HG02981 (cell line): ENCODE measurements at regions not wholly inside any gene's neighbourhood (a gene's known extent, or its start where the extent isn't known, plus 50 kb on each side); places are given as distances from the start of the nearest gene placed in this dataset.
"Not testable (repeated sequence)": the region's sequence is repeated elsewhere in the genome, so short reads cannot be mapped to it uniquely, and the experiment has no call there.

Experiments
- ATAC-seq: cut with Tn5 transposase; IDR thresholded peaks from one replicate; pipeline ENCODE4 v1.9.1; 2021; ENCODE audit warnings: mild to moderate bottlenecking, moderate library complexity; ENCODE audit not compliant: unreplicated experiment

DNA sequence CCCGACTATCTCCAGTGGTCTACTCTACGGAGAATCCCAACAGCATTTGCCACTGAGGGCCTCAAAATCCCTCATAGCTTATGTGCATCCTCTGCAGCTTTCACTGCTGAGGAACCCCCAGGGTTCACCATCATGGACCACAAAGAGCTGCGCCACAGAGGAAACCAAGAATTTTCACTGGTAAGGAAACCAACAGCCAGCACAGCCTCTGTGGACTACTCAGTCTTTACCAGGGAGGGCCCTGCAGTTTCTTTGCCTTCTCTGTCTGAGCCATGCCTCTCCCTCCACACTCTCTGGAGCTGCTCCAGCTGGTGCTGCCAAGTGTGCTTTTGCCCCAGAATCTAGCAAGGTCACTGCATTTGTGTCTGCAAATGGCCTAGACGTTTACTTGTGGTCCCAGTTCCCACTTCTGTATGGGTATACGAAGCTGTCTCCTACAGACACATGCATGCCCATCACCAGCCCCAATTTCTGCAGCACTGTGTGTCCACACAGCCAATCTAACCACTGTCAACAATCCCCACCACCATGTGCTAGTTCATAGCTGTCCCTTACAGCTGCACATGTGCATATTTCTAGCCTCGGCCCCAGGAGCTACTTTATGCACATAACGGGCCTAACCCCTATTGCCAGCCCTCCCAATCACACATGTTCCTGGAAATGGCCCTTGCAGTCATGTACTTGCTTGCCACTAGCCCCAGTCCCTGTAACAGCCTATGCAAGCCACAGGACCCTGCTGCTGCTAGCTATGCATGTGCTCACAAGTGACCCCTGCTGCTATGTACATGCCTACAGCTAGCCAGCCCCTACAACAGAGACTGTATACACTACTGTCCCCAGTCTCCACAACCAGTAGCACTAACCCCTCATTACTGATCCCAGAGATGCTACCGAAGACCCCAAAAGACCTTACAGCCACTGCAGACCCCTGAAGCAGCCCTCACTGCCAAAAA lies 1437.4 kb downstream of the CDH11 start:
- ATAC-seq, result no peak

DNA sequence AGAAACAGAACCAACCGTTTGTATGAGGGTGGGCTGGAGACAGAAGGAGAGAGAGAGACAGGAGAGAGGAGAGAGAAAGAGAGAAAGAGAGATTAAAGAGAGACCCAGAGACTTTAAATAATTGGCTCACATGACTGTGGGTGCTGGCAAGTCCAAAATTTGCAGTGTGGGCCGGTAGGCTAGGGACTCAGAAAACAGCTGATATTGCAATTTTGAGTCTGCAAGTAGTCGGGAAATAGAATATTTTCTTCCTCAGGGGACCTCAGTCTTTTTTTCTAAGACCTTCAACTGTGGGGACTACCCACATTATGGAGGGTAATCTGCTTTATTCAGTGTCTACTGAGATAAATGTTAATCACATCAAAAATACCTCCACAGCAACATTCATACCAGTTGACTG lies 1439.0 kb downstream of the CDH11 start:
- ATAC-seq, result no peak

DNA sequence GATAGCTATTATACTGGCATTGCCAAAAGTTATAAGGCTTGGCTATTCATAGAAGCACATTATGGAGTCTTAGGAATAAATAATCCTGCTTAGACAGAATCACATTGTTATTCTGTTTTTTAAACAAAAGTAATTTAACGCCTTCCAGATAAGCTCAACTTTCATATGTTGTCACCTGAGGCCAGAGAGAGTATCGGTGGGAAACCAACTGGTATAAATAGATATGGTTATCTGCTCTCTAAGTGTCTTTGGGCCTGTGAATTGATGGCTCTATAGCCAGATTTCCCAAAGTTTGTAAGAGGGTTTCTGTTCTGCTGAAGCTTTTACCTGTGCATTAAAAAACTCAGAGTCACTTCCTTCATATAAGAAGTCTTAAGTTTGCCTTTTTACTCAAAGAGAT lies 1449.4 kb downstream of the CDH11 start:
- no peak for ATAC-seq

DNA sequence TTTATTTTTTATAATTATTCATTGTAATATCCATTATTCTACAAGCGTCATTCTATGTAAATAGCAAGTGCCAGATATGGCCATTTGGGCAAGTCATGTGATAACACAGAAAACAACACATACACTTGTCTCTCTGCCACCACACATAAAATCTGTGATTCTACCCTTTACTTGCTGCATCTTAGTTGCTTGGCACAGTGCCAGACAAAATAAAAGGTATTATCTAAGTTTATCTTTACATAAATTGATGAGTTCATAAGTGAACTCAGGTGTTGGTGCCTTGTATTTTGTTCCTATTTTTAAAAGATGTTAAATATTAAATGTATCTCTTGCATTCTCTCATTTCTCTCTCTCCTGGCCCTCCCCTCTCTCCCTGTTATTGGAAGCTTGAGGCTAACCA lies 1458.7 kb downstream of the CDH11 start:
- no peak for ATAC-seq

DNA sequence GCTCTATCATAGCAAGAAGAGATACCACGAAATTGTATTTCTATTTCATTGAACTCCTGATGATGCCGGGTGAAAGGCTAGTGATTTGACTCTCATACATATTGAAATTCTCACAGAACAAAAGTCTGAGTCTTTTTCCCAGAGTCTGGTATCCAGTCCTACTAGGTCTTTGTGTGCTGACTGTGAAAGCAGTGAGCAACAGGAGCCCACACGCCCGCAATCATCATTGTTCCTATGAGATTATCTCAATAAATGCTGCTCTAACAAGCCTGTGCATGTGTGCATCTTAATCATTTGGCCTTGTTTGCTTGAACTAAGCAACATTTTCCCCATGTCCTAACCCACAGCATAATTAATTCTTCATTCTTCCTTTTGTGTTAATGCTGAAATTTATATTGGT lies 1466.0 kb downstream of the CDH11 start:
- no peak for ATAC-seq

DNA sequence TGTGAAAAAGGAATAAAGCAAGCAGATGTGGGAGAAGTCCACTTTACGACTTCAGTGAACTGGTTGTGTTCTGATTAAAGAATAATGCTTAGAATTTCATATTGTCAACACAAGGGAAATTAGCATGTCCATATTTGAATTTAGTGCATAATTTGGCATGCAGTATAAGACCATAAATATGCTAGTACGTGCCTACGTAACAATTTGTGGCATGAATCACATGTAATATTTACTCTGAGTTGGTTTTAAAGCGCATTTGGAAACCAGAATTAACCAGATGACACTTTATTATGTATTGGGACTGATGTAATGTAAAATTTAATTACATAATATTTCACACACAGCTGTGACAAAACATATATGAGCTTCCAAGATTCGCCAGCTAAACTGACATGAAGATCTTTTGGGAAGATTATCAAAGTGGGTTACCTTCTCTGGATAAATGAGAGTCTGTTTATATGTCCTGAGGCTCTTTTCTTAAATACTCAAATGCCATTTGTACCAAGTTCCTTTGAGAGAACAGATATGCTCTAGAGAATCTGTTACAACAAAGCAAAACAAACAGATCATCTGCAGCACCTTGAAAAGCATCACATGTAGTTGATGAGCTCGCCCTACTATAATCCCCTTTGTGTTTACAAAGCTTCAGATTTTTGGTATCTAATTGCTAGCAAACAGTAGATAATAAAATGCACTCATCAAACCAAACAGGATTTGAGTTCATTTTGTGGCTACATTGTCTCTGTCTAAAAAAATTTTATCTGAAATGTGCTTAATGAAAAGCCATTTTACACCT lies 1468.6 kb downstream of the CDH11 start:
- no peak for ATAC-seq

DNA sequence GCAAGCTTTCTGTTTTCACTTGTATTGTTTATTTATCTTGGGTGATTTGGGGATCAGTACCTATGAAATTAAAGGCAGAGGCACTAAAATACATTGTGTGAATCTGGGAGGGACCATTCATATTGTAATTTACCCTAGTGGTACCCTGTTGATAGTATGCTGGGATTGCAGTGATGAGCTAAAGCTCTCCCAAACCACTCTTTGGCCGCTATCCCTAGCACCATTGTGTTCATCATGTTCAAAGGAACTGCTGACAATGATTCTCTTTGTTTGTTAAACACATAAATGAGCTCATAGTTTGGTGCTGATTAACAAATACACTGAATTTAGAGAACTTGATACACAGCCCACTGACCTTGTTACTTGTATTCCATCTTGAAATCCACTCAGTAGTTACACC lies 1469.8 kb downstream of the CDH11 start:
- no peak for ATAC-seq

DNA sequence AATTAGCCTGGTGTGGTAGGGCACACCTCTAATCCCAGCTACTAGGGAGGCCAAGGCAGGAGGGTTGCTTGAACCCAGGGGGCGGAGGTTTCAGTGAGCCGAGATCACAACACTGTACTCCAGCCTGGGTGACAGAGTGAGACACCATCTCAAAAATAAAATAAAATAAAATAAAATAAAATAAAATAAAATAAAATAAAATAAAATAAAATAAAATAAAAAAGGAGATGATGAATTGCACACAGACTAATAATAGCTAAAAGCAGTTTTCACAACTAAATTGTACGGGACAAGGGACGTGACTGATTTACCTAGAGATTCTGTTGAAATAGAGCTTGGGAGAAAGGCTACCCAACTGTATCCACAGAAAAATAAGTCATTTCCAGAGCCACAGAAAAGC lies 1471.3 kb downstream of the CDH11 start:
- no peak for ATAC-seq

DNA sequence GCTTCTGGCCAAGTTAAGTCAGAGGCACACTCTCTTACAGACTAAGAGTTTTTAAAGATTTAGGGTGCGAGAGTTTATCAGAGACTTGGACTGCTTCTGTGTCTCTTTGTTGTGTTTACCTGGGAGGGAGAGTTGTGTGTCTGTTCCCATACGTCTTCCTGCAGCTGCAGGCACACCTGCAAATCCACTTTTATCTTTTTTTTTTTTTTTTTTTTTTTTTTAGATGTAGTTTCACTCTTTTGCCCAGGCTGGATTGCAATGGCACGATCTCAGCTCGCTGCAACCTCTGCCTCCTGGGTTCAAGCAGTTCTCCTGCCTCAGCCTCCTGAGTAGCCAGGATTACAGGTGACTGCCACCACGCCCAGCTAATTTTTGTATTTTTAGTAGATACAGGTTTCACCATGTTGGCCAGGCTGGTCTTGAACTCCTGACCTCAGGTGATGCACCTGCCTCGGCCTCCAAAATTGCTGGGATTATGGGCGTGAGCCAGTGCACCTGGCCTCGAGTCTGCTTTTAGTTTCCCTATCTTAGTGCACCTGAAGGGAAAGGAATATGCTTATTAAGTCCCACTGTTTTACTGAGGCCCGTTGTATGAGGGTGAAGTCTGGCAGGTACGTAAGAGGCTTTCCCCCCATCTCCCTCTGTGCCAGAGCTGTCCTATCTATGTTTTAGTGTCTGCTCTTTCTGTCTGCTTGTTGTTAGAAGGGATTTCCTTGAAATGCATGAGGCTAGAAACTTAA lies 1488.0 kb downstream of the CDH11 start:
- not testable (repeated sequence) for ATAC-seq

DNA sequence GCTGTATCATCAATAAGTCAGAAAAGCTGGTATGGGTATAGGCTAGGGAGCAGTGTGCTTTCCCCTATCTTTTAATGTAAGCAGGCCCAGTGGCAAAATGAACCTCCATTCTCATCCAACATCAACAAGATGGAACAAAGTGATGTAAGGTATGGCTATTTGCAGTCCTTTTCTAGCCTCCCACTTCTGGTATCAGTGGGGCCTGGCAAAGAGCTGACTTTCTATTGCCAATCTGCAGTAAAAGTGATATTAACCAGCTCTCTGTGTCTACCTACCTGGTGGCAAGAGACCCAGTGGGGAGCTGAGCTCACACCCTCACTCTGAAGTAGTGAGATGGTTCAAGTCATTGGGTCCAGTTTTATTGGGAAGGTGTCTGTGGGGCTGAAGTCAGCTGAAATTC lies 1492.6 kb downstream of the CDH11 start:
- ATAC-seq, result no peak

DNA sequence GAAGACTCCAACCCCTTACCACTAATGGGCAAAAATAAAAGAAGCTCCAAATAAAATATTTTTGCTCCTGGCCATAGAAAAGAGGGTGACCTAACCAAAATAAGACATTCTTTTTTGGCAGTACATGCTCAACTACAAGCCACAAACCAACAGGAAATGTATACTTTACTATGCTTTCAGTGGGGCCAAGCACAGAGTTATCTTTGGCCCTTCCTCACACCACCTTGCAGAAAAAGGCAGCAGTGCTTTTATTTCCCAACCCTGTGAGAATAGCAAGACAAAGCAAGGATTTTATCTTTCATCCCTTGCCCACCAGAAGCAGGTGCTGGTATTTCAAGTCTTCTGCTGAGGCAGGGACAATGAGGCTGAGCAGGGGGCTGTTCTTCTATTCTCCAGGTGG lies 1493.1 kb downstream of the CDH11 start:
- ATAC-seq, result no peak

DNA sequence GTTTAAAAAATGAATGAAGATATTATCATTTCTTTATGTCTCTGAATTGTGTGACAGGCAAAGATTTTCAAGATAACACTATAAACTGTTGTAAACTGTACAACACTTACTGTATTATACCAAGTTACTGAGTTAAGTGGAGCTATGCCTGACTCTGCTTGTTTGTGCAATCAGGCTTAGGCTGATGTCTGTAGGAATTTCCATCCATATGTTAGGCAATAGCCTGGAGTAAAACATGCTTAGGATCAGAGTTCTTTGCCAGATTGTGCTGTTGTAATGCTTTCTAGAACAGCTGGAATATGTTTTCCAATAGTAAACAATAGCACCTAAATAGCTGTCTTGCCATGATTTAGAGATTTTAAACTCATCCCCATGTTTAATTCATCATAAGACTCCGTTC lies 1496.7 kb downstream of the CDH11 start:
- no peak for ATAC-seq

DNA sequence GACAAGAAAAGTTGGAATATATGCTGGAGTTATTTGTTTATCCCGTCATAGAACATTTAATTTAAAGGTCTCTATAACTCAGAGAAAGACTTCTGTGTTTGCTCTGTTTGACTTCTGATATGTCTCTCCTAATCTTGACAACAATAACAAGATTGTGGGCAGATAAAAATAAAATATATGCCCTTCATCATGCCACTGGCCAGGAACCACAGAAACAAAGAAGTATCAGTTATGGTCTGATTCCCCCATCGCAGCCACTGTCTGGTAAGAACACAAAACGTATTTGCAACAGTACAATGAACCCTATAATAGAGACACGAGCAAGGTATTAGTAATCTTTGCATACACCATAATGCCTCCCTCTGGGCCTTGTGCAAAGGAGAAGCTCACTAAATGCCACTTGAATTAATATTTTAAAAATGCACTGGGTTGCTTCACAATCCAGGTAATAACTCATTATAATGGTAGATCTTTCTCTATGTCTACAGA lies 1498.3 kb downstream of the CDH11 start:
- no peak for ATAC-seq

DNA sequence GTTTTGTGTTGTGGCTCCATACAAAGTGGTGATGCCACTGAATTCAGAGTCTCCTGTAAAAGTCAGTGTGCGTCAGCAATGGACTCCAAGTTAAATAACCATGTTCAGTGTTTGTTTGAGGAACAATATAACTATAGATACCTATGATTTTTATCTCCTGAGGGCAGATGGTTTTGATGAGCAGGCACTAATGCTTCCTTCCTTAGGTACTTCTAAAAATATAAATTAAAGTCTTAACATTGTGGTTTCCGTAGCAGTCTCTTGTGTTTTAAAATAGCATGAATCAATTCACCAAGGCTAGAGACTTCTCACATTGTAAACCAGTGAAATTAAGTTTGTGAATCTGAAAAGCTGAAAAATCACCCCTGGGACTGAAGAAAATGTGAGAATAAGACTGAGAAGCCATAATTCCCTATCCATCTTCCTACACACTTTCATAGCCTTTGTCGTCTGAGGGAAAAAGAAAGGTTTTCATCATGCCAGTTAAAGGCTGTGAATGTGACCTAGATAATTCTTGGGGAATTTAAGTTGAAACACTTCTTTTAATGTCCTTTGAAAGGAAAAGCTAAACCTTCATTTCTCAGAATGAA lies 1502.9 kb downstream of the CDH11 start:
- ATAC-seq, result no peak

DNA sequence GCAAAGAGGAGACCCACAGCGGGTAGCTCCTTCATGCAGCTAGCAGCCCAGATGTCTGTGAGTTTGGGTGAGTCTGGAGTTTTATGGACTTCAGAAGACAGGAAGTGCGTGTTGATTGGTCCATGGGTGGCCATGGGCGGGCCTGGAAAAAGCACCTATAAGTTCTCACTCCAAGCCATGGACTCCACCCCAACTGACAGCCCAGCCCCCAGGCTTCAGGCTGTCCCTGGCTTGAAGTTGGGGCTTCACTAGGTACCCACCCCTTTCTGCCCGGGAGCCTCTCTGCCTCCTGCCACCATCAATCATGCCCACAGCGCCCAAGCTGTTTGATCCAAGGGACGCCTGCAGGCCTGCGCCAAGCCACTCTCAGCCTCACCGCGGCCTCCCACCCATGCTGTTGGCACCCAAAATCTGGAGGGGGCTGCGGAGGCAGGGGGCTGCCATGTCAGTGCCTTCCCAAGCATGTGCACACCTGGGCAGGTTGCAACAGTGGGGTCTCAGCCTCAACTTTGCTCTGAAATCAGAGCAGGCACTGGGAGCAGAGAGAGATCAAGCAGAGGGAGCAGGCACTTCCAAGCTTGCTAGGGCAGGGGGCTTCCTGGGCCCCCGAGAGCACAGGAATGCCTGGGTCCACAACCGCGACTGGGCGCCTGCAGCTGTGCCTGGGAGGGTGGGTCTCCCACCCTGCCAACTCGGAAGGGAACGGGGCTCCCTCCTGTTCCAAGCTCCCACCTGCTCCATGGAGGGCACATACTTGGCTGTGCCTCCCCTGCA lies 1503.7 kb downstream of the CDH11 start:
- ATAC-seq, result no peak

DNA sequence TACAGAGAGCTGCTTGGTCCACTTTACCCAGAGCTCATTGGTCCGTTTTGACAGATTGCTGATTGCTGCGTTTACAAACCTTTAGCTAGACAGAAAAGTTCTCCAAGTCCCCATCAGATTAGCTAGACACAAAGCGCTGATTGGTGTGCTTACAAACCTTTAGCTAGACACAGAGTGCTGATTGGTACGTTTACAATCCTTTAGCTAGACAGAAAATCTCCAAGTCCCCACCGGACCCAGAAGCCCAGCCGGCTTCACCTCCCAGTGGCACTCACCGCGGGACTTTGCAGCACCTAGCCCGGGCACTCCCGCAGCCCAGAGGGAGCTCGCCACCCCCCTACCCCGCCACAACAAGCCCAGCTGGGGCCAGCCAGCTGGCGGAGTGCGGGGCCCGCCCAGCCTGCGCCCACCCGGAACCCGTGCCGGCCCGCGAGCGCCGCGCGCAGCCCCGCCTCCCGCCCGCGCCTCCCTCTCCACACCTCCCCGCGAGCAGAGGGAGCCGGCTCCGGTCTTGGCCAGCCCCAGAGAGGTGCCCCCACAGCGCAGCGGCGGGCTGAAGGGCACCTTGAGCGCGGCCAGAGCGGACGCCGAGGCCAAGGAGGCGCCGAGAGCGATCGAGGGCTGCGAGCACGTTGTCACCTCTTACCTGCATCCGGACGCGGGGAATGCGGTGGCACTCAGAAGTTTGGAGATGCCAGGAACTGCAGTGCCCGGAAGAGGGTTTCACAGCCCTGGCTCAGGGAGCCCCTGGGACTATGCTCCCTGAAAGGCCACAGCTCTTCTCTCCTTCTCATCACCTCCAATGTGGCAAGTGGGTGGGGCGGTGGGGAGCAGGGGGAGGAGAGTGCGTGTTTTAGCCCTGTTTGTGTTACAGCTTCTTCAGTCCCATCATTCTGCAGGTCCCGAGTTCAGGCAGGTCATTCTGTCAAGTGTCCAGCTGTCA lies 1504.5 kb downstream of the CDH11 start:
- ATAC-seq, result no peak

DNA sequence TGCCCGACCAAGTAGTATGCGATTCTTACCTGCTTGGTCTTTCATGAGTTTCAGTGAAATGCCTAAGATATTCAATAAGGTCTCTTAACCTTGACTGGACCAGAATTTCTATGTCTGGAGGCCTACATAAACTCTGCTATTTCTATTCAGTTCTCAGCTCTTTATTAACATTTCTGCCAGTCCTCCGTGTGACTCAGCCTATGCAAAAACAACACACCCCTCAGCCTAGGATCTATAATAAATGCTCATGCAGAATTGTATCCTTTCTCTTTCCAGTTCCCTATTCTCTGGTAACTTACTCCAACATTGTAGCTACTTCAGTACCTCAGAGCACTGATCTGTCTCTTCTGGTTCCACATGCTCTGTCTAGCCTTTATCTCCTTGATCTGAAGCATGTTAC lies 1507.4 kb downstream of the CDH11 start:
- ATAC-seq, result no peak

DNA sequence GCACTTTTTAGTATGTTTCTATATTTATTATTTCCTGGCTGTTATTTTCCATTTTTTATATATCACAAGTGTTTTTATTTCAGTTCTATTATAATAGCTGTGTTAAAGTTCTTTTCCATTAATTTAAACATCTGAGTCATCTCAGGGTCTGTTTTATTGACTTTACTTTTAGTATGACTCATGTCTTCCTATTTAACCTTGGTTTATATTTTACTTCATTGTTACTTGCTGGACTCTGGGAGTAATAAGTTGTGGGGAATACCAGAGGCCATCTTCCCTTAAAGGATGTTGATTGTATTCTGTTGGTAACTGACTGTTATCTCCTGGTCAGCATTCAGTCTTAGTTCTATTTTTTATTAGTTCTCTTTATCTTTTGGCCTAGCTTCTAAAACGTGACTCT lies 1508.2 kb downstream of the CDH11 start:
- no peak for ATAC-seq
